Smooth muscle cell (in vitro differentiated cells): ENCODE measurements at regions not wholly inside any gene's neighbourhood (a gene's known extent, or its start where the extent isn't known, plus 50 kb on each side); places are given as distances from the start of the nearest gene placed in this dataset.

Experiments
- DNase-seq: peaks from one replicate; lab custom pipeline; 2025; ENCODE audit not compliant: unreplicated experiment; lab: John Stamatoyannopoulos, UW
- H2AFZ ChIP-seq: fragments of 200-600 bp; sonication (generic); 2 replicates; pipeline ENCODE4 v1.6.0; 2016; ENCODE audit warnings: antibody characterized with exemption, low read depth, mild to moderate bottlenecking
- H3F3A ChIP-seq: fragments of 200-600 bp; sonication (generic); 2 replicates; pipeline ENCODE4 v1.6.0; 2017; ENCODE audit warnings: antibody characterized with exemption, low read depth
- H3K27ac ChIP-seq: fragments of 200-600 bp; sonication (generic); 2 replicates; pipeline ENCODE4 v1.5.1; 2016; ENCODE audit warnings: low read depth, mild to moderate bottlenecking
- H3K27me3 ChIP-seq: fragments of 200-600 bp; sonication (generic); 2 replicates; pipeline ENCODE4 v1.6.1; 2016; ENCODE audit warnings: low read depth, mild to moderate bottlenecking
- H3K36me3 ChIP-seq: fragments of 200-600 bp; sonication (generic); 2 replicates; pipeline ENCODE4 v1.5.1; 2016; ENCODE audit warnings: low read depth
- H3K4me1 ChIP-seq: fragments of 200-600 bp; sonication (generic); 2 replicates; pipeline ENCODE4 v1.5.1; 2016; ENCODE audit warnings: low read depth
- H3K4me2 ChIP-seq: fragments of 200-600 bp; sonication (generic); 2 replicates; pipeline ENCODE4 v1.6.0; 2016; ENCODE audit warnings: mild to moderate bottlenecking
- H3K4me3 ChIP-seq: fragments of 200-600 bp; sonication (generic); 2 replicates; pipeline ENCODE4 v1.5.1; 2016; ENCODE audit warnings: mild to moderate bottlenecking
- H3K79me2 ChIP-seq: fragments of 200-600 bp; sonication (generic); 2 replicates; pipeline ENCODE4 v1.6.0; 2016; ENCODE audit warnings: low read depth, mild to moderate bottlenecking
- H3K9ac ChIP-seq: fragments of 200-600 bp; sonication (generic); 2 replicates; pipeline ENCODE4 v1.6.0; 2016; ENCODE audit warnings: low read depth
- H3K9me3 ChIP-seq: fragments of 200-600 bp; sonication (generic); replicated peaks from 2 replicates; pipeline ENCODE4 v1.5.1; 2016; ENCODE audit warnings: low read depth
- H4K20me1 ChIP-seq: fragments of 200-600 bp; sonication (generic); 2 replicates; pipeline ENCODE4 v1.6.0; 2016; ENCODE audit warnings: low read depth
- CTCF ChIP-seq: fragments of 200-600 bp; sonication (generic); IDR thresholded peaks from 2 replicates; pipeline ENCODE4 v1.5.1; 2017; ENCODE audit warnings: borderline replicate concordance, mild to moderate bottlenecking, antibody characterized with exemption; ENCODE audit not compliant: insufficient read depth, poor library complexity, severe bottlenecking
- WGBS: methylation state at CpG from one replicate; pipeline ENCODE4 v1.1.7; 2016; ENCODE audit warnings: low lambda C conversion rate; 5-methylcytosine and 5-hydroxymethylcytosine counted together

GRCh38 chr18:39886136-39886535 is 2068.9 kb upstream of the PIK3C3 start:
- 93% methylated on average over 1 of the region's 1 CpG for WGBS
- no peak for DNase-seq
- H3K4me1 ChIP-seq: peaks cover 6% of the 10 kb centered on the region

GRCh38 chr18:39872651-39873050 is 2082.4 kb upstream of the PIK3C3 start:
- Histone ChIP-seq H3K9ac (no peak overlapping the region), H3K27ac (no peak overlapping the region), H3K9me3 (no peaks in the 10 kb centered on the region), H2AFZ (no peak overlapping the region), H3K4me2 (no peak overlapping the region), H3F3A (no peaks in the 10 kb centered on the region), H3K27me3 (no peaks in the 10 kb centered on the region), H3K79me2 (no peaks in the 10 kb centered on the region), H3K36me3 (no peaks in the 10 kb centered on the region), H3K4me1 (peaks cover under 1% of the 10 kb centered on the region), H4K20me1 (no peaks in the 10 kb centered on the region), H3K4me3 (no peak overlapping the region)
- WGBS: 44% methylated on average over 1 of the region's 1 CpG
- no peak for DNase-seq
- no peak for TF ChIP-seq CTCF

More at GRCh38 chr18:39886136-39886535, 2068.9 kb upstream of the PIK3C3 start:
- Histone ChIP-seq H3F3A (no peaks in the 10 kb centered on the region), H3K9ac (no peak overlapping the region), H3K27me3 (no peaks in the 10 kb centered on the region), H3K9me3 (no peaks in the 10 kb centered on the region), H3K79me2 (no peaks in the 10 kb centered on the region), H2AFZ (no peak overlapping the region), H3K36me3 (no peaks in the 10 kb centered on the region), H3K27ac (no peak overlapping the region), H3K4me2 (no peak overlapping the region), H4K20me1 (no peaks in the 10 kb centered on the region), H3K4me3 (no peak overlapping the region)
- no peak for TF ChIP-seq CTCF

- no peak overlapping the region for H3K27ac ChIP-seq
- H3K27me3 ChIP-seq: no peaks in the 10 kb centered on the region
- no peaks in the 10 kb centered on the region for H3K79me2 ChIP-seq
- no peaks in the 10 kb centered on the region for H3F3A ChIP-seq
- H3K9me3 ChIP-seq: no peaks in the 10 kb centered on the region
- DNase-seq: no peak
- no peaks in the 10 kb centered on the region for H3K36me3 ChIP-seq
- no peak for TF ChIP-seq CTCF
- 68% methylated on average over 3 of the region's 3 CpGs for WGBS
- no peak overlapping the region for H2AFZ ChIP-seq
- H3K4me2 ChIP-seq: peak overlapping the region; percentile 21
- H3K4me3 ChIP-seq: no peak overlapping the region
- H3K4me1 ChIP-seq: no peaks in the 10 kb centered on the region
- no peaks in the 10 kb centered on the region for H4K20me1 ChIP-seq
- no peak overlapping the region for H3K9ac ChIP-seq
Observed at GRCh38 chr18:39871961-39872360, 2083.1 kb upstream of the PIK3C3 start.

- WGBS: 62% methylated on average over 3 of the region's 3 CpGs
- Histone ChIP-seq H3K9ac (no peak overlapping the region), H3K4me2 (no peak overlapping the region), H3K36me3 (no peaks in the 10 kb centered on the region), H3F3A (no peaks in the 10 kb centered on the region), H4K20me1 (no peaks in the 10 kb centered on the region), H3K27ac (no peak overlapping the region), H2AFZ (no peak overlapping the region), H3K27me3 (no peaks in the 10 kb centered on the region), H3K4me1 (no peaks in the 10 kb centered on the region), H3K9me3 (no peaks in the 10 kb centered on the region), H3K4me3 (no peak overlapping the region), H3K79me2 (no peaks in the 10 kb centered on the region)
- TF ChIP-seq CTCF: no peak
- DNase-seq: no peak
Observed at GRCh38 chr18:39870591-39870990, 2084.4 kb upstream of the PIK3C3 start.
